HepG2 (cell line): ENCODE measurements at regions not wholly inside any gene's neighbourhood (a gene's known extent, or its start where the extent isn't known, plus 50 kb on each side); places are given as distances from the start of the nearest gene placed in this dataset.

Experiments used
- ATAC-seq: fragments of 200-7000 bp; cut with Tn5 transposase; 3 replicates; pipeline ENCODE4 v1.9.1; 2020; ENCODE audit warnings: mild to moderate bottlenecking, moderate library complexity
- BruUV-seq: library from RNA; stranded (reverse); fragments of 400-500 nt; replicated peaks from 2 replicates; lab custom pipeline; 2021; lab: Mats Ljungman, UMichigan
- CTCF ChIA-PET: fragments of 300-600 bp; formaldehyde crosslinking; extraction: SDS; loops from one replicate; lab custom pipeline; 2021; ENCODE audit warnings: low total read pairs, inconsistent platforms, low intra/inter-chr PET ratio; lab: Yijun Ruan, JAX
- POLR2A ChIA-PET: fragments of 350-600 bp; sonication (Branson Sonifier 250); formaldehyde crosslinking; loops from one replicate; lab custom pipeline; 2020; ENCODE audit warnings: antibody characterized with exemption, inconsistent platforms; lab: Yijun Ruan, JAX
- DNase-seq: peaks from one replicate; pipeline ENCODE4 v3.0.0-alpha.2; 2015; ENCODE audit warnings: low spot score
- FAIRE-seq: peaks from 3 replicates; lab custom pipeline; 2011; peaks lifted over from hg19 to GRCh38; lab: Jason Lieb, UNC
- H2AFZ ChIP-seq: one replicate; pipeline ENCODE4 v1.6.1; 2011; ENCODE audit warnings: low read length, inconsistent platforms
- H3K27ac ChIP-seq: fragments of 300-600 bp; 3 replicates; pipeline ENCODE4 v1.8.0; 2011; ENCODE audit warnings: mixed run types, mild to moderate bottlenecking, mixed read lengths, low read length, inconsistent platforms; ENCODE audit not compliant: insufficient read depth; ENCODE audit errors: extremely low read length
- H3K27me3 ChIP-seq, 2 experiments: fragments of 200-600 bp in 1 of 2; 2 replicates in 1 of 2; 3 replicates in 1 of 2; pipeline versions ENCODE4 v1.6.0 to v1.8.0; 2011; ENCODE audit warnings: low read length in 2 of 2, mild to moderate bottlenecking in 2 of 2, moderate library complexity in 2 of 2, inconsistent platforms in 1 of 2; ENCODE audit not compliant: insufficient read depth in 2 of 2, control insufficient read depth in 1 of 2
- H3K36me3 ChIP-seq, 2 experiments: fragments of 200-600 bp in 1 of 2; replicated peaks in 1 of 2; 2 replicates in 1 of 2; 3 replicates in 1 of 2; pipeline versions ENCODE4 v1.5.1 to v1.8.0; 2011; ENCODE audit warnings: low read length in 2 of 2, inconsistent platforms in 1 of 2; ENCODE audit not compliant: insufficient read depth in 2 of 2, control insufficient read depth in 1 of 2
- H3K4me1 ChIP-seq: 2 replicates; pipeline ENCODE4 v1.5.1; 2012; ENCODE audit warnings: low read length, inconsistent platforms; ENCODE audit not compliant: insufficient read depth
- H3K4me2 ChIP-seq: 2 replicates; pipeline ENCODE4 v1.6.0; 2011; ENCODE audit warnings: low read depth, low read length, inconsistent platforms
- H3K4me3 ChIP-seq, 3 experiments: fragments of 200-600 bp in 1 of 3; sonication (generic), shearing (Covaris generic) in 1 of 3; replicated peaks in 1 of 3; 2 replicates each; pipeline ENCODE4 v1.5.1; 2011 to 2016; ENCODE audit warnings: low read length in 3 of 3, inconsistent platforms in 2 of 3, low read depth in 2 of 3, mild to moderate bottlenecking in 2 of 3, control low read depth in 1 of 3, mixed read lengths in 1 of 3; ENCODE audit not compliant: insufficient read depth in 1 of 3
- H3K79me2 ChIP-seq: one replicate; pipeline ENCODE4 v1.6.1; 2011; ENCODE audit warnings: low read length, inconsistent platforms; ENCODE audit not compliant: insufficient read depth
- H3K9ac ChIP-seq: 2 replicates; pipeline ENCODE4 v1.6.0; 2011; ENCODE audit warnings: mild to moderate bottlenecking, low read depth, low read length, inconsistent platforms; ENCODE audit not compliant: insufficient read depth
- H3K9me3 ChIP-seq: 2 replicates; pipeline ENCODE4 v1.5.1; 2012; ENCODE audit warnings: mild to moderate bottlenecking, low read length
- H4K20me1 ChIP-seq: 2 replicates; pipeline ENCODE4 v1.6.0; 2011; ENCODE audit warnings: inconsistent platforms, mild to moderate bottlenecking, low read length, moderate library complexity; ENCODE audit not compliant: insufficient read depth
- CBX2 ChIP-seq, 2 experiments: fragments of 200-600 bp in 1 of 2; sonication (generic); formaldehyde crosslinking in 1 of 2; IDR thresholded peaks; 2 replicates each; pipeline versions ENCODE4 v1.7.0 to v1.8.1; 2018 to 2022; ENCODE audit warnings: low read depth in 2 of 2, low read length in 1 of 2, mild to moderate bottlenecking in 1 of 2, missing genetic modification reagents in 1 of 2
- FIP1L1 ChIP-seq: fragments of 200-400 bp; formaldehyde crosslinking; IDR thresholded peaks from 2 replicates; pipeline ENCODE4 v1.6.1; 2018; ENCODE audit warnings: low read depth, mild to moderate bottlenecking, low read length, moderate library complexity, borderline replicate concordance; ENCODE audit not compliant: insufficient read depth
- GTF3A ChIP-seq: sonication (generic); formaldehyde crosslinking; conservative IDR thresholded peaks from 2 replicates; pipeline ENCODE4 v1.4.0; 2020; ENCODE audit warnings: mild to moderate bottlenecking, missing genetic modification reagents
- HES4 ChIP-seq: sonication (generic); formaldehyde crosslinking; IDR thresholded peaks from 2 replicates; pipeline ENCODE4 v1.9.0; 2021; ENCODE audit warnings: mild to moderate bottlenecking, missing genetic modification reagents, borderline replicate concordance
- HIVEP1 ChIP-seq: sonication (generic); formaldehyde crosslinking; IDR thresholded peaks from 2 replicates; pipeline ENCODE4 v1.4.0; 2020; ENCODE audit warnings: mild to moderate bottlenecking, missing genetic modification reagents
- KDM1A ChIP-seq: IDR thresholded peaks from 2 replicates; pipeline ENCODE4 v1.6.1; 2016; ENCODE audit warnings: missing compliant biosample characterization
- NRL ChIP-seq: sonication (generic); formaldehyde crosslinking; IDR thresholded peaks from 2 replicates; pipeline ENCODE4 v1.5.0; 2020; ENCODE audit warnings: missing genetic modification reagents, mild to moderate bottlenecking, moderate library complexity, borderline replicate concordance
- RXRB ChIP-seq: IDR thresholded peaks from 2 replicates; pipeline ENCODE4 v1.6.1; 2016; ENCODE audit warnings: borderline replicate concordance, missing genetic modification reagents, missing compliant biosample characterization
- SNAPC4 ChIP-seq: sonication (generic); formaldehyde crosslinking; IDR thresholded peaks from 2 replicates; pipeline ENCODE4 v1.4.0; 2020; ENCODE audit warnings: mild to moderate bottlenecking, missing genetic modification reagents
- SP1 ChIP-seq, 2 experiments: fragments of 450-650 bp in 1 of 2; sonication (generic) in 1 of 2; formaldehyde crosslinking in 1 of 2; IDR thresholded peaks; 2 replicates each; pipeline versions ENCODE4 v1.4.0 to v1.6.1; 2016 to 2020; ENCODE audit warnings: missing genetic modification reagents in 1 of 2
- U2AF1 ChIP-seq: fragments of 200-400 bp; formaldehyde crosslinking; optimal IDR thresholded peaks from 2 replicates; pipeline ENCODE3; 2017; ENCODE audit warnings: mild to moderate bottlenecking, low read depth, low read length
- XBP1 ChIP-seq: sonication (generic); formaldehyde crosslinking; IDR thresholded peaks from 2 replicates; pipeline ENCODE4 v1.5.0; 2020; ENCODE audit warnings: missing genetic modification reagents
- XRCC5 ChIP-seq: fragments of 200-400 bp; formaldehyde crosslinking; optimal IDR thresholded peaks from 2 replicates; pipeline ENCODE3; 2017; ENCODE audit warnings: mild to moderate bottlenecking, low read length
- ZNF562 ChIP-seq: sonication (generic); formaldehyde crosslinking; IDR thresholded peaks from 2 replicates; pipeline ENCODE4 v1.8.0; 2022; ENCODE audit warnings: missing genetic modification reagents, borderline replicate concordance
- ZNF652 ChIP-seq: IDR thresholded peaks from 2 replicates; pipeline ENCODE4 v1.6.1; 2016; ENCODE audit warnings: low read depth, borderline replicate concordance
- ZNF768 ChIP-seq: sonication (generic); formaldehyde crosslinking; IDR thresholded peaks from 2 replicates; pipeline ENCODE4 v1.4.0; 2020; ENCODE audit warnings: missing genetic modification reagents
- ZUFSP ChIP-seq: sonication (generic); formaldehyde crosslinking; IDR thresholded peaks from 2 replicates; pipeline ENCODE4 v1.9.0; 2021; ENCODE audit warnings: missing genetic modification reagents, mild to moderate bottlenecking, borderline replicate concordance
- WGBS: methylation state at CpG from one replicate; pipeline ENCODE4 v1.1.6; 2017; ENCODE audit warnings: low lambda C conversion rate; 5-methylcytosine and 5-hydroxymethylcytosine counted together
- in situ Hi-C: cut with HindIII; loops from 2 replicates; pipeline ENCODE4 v1.10.0; 2017; ENCODE audit warnings: low pct_unique_long_range_greater_than_20kb; ENCODE audit not compliant: extremely low pct_ligation_motif_present
- intact Hi-C: fragments of 100-400 bp; cut with micrococcal nuclease; formaldehyde crosslinking; loops from one replicate; pipeline ENCODE4 v1.10.0; 2022; ENCODE audit not compliant: unreplicated experiment

GRCh38 chr2:53545604-53546003 lies 222.0 kb upstream of the CHAC2 start (continued):
- no peak for TF ChIP-seq SNAPC4 (CRISPR knock-in tag)
- no peak for TF ChIP-seq FIP1L1
- TF ChIP-seq NRL (CRISPR knock-in tag) = no peak

GRCh38 chr2:53544871-53545558 lies 222.6 kb upstream of the CHAC2 start:
- Histone ChIP-seq H2AFZ (no peak overlapping the region), H3K4me2 (no peak overlapping the region), H4K20me1 (no peaks in the 10 kb centered on the region), H3K27me3 (no peaks in the 10 kb centered on the region), H3K79me2 (no peaks in the 10 kb centered on the region), H3K9ac (no peak overlapping the region), H3K4me1 (no peaks in the 10 kb centered on the region), H3K9me3 (peaks cover 16% of the 10 kb centered on the region; the same call in 1 of the 2 replicates), H3K36me3 (no peaks in the 10 kb centered on the region), H3K27ac (no peak overlapping the region), H3K4me3 (no peak overlapping the region)
- DNase-seq (no peak), ATAC-seq (no peak), FAIRE-seq (no peak)
- intact Hi-C loops (no loop called here), in situ Hi-C loops (no loop called here)
- TF ChIP-seq KDM1A = no peak
- no peak for TF ChIP-seq GTF3A (CRISPR knock-in tag)
- TF ChIP-seq ZNF562 (CRISPR knock-in tag) = no peak
- TF ChIP-seq SP1 (IDR thresholded peaks at IDR 0.05) = no peak
- no peak for TF ChIP-seq SP1 (CRISPR knock-in tag; IDR thresholded peaks at IDR 0.05)
- no peak for TF ChIP-seq U2AF1
- TF ChIP-seq ZNF768 (CRISPR knock-in tag) = no peak
- no peak for TF ChIP-seq HES4
- no peak for TF ChIP-seq XRCC5
- TF ChIP-seq ZNF652 (CRISPR knock-in tag) = no peak
- no peak for TF ChIP-seq XBP1 (CRISPR knock-in tag)
- no peak for TF ChIP-seq CBX2 (IDR thresholded peaks at IDR 0.05; ENCODE audit: low read depth, low read length)
- TF ChIP-seq CBX2 (CRISPR knock-in tag; IDR thresholded peaks at IDR 0.05; ENCODE audit: low read depth) = no peak
- no peak for TF ChIP-seq HIVEP1 (CRISPR knock-in tag)
- no peak for TF ChIP-seq RXRB (CRISPR knock-in tag)
- no peak for TF ChIP-seq ZUFSP (CRISPR knock-in tag)
- ChIA-PET POLR2A (no interaction called here), CTCF (no interaction called here)
- BruUV-seq = no TSS peak
- 2% methylated on average over 7 of the region's 7 CpGs for WGBS
